Stimulated activated CD4-positive, alpha-beta T cell treated with anti-CD3 and anti-CD28 coated beads, Interleukin-4, amount 100 ng/mL, for 48 hours (primary cell): ENCODE measurements at regions not wholly inside any gene's neighbourhood (a gene's known extent, or its start where the extent isn't known, plus 50 kb on each side); places are given as distances from the start of the nearest gene placed in this dataset.
"Not testable (repeated sequence)": the region's sequence is repeated elsewhere in the genome, so short reads cannot be mapped to it uniquely, and the experiment has no call there.

Source experiments
- DNase-seq, 2 donors: peaks; one replicate each; pipeline ENCODE4 v3.0.0-alpha.2; 2020; ENCODE audit warnings: low read depth in 2 of 2

DNA sequence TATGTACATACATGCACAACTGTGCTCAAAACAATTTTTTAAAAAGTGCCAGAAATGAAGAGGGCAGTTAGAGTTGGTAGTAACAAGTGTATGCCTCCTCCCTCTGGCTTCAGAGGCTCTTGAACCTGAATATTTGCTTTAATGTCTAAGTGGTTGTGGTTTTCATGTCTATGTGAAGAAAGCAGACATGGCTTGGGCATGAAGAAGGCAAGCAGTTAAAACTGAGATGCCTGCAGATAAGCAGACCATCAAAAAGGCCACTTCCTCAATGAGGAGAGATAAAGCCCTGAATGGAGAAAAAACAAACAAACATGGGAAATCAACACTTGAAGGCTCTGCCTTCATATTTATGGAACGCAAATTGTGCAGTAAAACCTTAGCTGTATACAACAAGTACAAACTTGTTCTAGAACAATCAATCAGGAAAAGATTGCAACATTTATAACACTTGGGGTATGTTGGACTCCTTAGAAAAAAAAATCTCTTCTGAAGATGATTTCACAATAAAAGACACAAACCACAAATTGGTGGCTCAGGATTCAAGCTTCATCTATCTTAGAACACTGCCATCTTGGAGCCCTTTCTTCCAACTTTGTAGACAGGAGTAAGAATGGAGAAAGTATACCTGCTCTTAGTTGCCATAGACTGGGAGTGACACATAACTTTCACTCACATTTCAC lies 52.7 kb upstream of the PLA2G4A start:
- no peak for DNase-seq

DNA sequence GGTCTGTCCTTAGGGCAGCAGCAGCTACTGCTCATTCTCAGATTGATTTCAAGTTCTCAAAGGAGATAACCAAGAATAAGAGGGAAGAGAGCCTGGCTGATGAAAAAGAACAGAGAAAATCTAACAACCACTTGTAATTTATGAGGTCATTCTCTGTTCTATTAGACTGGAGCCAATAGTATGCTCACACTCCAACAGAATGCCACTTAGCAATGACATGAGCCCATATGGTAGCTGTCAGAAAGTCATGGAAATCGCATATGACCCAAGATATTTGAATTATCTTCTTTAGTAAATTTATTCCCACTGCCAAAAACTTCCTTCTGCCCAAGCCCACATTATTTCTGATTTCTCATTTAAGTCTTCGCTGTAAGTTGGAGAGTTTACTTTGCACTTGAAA lies 53.7 kb upstream of the PLA2G4A start:
- no peak for DNase-seq

DNA sequence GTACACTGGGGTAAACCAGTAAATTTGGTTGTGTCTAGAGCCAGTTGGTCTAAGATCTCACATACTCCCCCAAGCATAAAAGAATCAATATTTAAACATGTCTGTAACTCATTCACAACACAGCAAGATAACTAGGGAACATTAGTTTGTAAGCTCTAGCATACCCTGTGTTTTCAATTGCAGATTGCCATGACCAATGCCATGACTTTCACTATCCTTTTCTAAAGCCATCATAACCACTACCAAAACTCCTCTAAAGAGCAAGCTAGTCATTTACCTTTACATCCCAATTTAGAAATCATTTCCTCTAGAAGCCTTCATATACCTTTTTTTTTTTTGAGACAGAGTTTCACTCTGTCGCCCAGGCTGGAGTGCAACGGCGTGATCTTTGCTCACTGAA lies 56.5 kb upstream of the PLA2G4A start:
- no peak for DNase-seq

DNA sequence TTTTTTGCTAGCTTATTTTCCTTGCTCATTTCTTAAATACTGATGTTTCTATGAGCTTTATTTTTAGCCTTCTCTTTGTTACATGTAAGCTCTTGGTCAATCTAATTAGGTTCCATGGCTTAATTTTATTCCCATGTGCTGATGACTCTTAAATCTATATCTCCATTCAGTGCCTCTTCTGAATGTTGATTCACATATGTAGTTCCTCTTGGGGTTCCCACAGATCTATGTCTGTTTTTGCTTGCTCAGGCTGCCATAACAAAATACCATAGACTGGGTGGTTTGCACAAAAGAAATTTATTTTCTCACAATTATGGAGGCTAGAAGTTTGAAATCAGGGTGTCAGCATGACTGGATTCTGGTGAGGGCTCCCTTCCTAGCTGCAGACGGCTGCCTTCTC lies 58.3 kb upstream of the PLA2G4A start:
- DNase-seq, result no peak

DNA sequence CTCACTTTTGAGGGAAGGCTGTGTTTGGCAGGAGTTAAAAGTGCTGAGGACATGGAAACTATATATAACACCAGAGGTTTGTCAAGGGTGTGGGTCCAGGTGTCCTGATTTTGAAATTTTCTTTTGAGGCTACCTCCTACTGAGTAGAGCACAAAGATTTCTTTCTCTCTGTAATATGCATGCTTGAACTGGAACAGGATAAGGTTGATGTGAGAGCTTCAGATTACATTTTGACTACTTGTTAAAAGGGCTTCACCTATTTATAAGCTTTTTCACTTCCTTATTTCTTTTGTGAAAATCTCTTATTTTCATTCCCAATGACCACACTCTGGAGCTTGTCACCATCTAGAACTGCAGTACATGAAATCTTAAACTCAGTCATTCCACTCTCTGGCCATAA lies 59.8 kb upstream of the PLA2G4A start:
- no peak for DNase-seq

DNA sequence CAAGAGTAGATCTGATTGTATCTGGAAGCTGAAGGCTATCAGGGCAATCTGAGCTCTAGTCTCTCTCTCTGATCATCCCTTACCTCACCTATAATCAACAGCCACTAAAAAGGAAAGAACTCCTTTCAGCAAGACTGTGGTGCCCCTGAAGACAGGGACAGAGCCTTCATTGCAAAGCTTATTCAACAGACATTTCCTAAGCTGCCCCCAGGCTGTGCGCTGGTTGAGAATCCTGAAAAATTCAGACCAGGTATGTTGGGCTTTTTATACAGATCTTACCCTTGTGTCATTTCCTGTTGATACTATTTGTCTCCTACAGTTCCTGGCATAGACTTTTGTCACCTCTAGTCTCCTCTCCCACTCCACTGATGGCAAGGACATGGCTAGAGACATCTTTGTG lies 63.3 kb upstream of the PLA2G4A start:
- DNase-seq, result no peak

DNA sequence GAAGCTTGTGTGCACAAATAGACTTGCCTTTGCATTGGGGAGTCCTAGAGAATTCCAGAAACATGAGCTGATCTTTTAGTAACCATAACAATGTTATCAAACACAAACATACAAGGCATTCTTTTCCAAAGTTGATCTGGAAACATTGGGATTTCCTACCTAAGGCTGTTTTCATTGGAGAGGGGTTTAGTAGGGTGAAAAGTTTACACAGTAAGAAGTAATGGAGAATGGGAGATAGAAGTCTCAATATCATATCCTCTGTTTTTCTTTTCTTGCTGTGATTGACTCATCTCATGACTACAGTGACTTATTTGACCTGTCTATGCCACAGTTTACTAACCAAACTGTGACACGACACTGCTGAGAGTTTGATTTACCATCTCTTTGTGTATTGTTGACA lies 65.6 kb upstream of the PLA2G4A start:
- DNase-seq, result no peak

DNA sequence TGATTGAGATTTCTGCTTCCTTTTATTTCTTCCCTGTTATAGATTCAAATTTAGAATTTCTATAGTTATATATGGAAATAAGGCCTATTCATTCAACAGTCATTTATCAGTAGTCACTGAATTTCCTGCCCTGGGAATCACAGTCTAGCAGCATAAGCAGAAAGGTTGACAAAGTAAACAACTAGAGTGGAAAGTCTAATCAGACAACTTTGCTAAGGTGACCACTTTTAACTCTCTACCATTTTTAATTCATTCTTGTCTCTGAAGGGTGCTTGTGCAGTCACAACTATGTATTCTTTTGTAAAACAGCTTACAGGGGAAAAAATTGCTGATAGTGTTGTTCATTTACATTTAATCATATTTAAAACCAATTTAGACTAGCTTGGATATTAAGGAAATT lies 66.1 kb upstream of the PLA2G4A start:
- no peak for DNase-seq

DNA sequence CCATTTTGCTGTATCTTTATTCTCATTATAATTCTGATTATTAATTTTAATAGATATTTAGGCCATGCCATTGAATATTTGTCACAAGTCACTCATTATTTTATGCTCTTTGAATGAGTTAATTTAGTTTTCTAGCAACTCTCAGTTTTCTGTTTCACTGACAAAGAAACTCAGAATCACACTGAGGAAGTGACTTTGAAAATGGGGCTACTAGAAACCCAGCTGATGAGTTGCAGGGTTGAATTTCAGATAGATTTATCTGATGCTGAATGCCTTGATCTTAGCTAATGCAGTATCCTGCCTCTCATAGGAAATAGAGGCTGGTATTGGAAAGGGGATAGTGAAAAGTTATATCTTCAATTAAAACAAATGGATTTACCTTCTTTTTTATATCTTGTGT lies 67.4 kb upstream of the PLA2G4A start:
- DNase-seq, result no peak

DNA sequence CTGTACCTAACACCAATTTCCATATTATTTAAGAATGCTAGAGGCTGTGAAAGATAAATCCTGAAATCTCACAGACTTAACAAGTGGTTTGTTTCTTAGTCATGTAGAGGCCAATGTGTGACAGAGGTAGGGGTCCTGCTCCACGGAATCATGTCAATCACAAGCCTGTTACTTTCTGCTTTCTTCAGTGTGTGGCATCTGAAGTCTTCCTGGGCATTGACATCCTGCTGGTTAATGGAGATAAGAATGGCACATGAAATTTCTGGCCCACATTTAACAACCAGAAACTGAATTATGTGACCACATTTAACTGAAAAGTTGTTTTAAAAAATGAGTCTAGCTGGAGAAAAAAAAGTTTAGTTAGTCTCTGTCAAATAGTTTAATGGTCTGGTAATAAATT lies 68.3 kb upstream of the PLA2G4A start:
- DNase-seq, result no peak

DNA sequence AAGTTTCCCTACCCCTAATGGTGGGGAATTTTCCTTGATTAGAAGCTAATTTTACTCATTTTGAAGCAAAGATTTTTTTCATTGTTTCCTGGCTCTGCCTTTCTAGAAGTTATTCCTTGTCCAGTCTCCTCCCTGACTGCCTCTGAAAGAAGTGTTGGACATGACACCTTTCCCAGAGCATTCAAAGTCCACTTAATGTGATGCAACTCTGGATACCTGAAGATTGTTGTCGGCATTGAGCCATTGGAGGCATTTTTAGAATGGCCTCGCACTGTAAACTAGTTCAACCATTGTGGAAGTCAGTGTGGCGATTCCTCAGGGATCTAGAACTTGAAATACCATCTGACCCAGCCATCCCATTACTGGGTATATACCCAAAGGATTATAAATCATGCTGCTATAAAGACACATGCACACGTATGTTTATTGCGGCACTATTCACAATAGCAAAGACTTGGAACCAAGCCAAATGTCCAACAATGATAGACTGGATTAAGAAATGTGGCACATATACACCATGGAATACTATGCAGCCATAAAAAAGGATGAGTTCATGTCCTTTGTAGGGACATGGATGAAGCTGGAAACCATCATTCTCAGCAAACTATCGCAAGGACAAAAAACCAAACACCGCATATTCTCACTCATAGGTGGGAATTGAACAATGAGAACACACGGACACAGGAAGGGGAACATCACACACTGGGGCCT lies 69.7 kb upstream of the PLA2G4A start:
- not testable (repeated sequence) for DNase-seq

DNA sequence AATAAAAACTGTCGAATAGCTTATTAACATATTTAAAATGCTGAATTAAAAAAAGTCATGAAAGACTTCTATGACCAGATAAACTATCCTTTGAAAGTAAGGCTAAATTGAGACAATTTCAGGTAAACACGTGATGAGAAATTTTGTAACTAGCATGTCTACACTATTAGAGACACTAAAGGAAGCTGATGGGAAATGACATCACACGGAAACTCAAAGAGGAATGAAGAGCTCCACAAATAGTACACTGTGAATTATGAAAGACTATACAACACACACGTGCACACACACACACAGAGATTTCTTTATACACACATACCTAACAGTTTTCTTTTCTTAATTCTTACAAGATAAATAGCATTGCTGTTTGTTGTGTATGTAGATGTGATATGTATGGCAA lies 70.9 kb upstream of the PLA2G4A start:
- DNase-seq, result no peak

DNA sequence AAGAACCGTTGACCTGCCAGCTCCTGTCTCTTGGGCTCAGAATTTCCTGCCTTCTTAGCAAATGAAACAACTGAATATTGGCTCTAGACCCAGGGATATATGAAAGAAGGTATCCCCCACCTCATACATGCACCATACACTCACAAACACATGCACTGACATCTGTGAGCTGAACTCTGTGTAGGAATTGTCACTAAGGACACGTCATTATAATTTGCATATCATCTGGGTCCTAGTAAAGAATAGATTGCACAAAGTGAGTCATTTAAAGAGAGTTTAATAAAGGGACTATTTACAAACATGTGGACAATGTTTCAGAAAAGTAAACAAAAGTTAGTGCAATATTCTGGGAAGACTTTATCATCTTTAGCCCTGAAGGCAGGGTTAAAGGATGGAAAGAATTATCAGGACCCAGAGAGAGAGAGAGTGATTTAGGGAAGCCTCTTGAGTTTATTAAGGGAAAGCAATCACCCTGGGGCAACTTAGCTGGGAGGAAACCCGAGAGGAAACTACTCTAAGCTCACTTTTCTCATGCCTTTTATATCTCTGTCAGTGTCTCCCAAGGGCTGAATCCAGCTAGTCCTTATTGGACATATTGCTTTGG lies 74.1 kb upstream of the PLA2G4A start:
- DNase-seq, result no peak

DNA sequence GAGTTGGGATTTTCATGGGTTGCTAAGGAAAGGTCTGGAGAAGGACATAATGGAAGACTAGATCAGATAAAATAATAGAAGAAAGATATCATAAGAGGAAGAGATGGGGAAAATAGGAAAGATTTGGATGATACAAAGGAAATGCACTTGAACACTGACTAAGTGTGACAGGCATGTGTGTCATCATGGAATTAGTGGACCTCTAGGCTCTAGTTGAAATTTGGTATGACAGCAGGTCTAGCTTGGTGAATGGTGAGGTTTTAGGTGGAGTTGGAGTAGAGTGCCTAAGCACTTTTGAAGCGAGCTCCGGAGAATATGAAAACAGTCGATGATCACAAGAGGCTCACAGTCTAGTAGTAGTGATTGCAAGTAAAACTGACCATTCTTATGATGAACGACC lies 73.0 kb upstream of the PTGS2 start:
- no peak for DNase-seq

DNA sequence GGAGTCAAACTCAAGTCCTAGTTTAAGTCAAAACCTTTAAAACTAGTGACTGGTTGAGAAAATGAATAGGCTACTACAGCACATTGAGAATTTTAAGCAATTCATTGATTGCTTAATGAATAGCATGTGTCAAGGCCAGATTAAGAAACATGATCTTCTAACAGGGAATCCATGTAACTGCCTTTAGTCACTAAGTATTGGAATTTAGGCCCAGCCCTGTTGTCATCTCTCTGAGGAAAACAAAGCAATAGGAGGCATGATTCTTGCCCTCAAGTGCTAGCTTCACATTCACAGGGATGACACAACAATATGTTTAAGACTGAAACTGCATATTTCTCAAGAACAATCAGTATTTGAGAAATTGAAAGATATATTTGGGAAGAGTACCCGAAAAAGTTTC lies 70.0 kb upstream of the PTGS2 start:
- no peak for DNase-seq

DNA sequence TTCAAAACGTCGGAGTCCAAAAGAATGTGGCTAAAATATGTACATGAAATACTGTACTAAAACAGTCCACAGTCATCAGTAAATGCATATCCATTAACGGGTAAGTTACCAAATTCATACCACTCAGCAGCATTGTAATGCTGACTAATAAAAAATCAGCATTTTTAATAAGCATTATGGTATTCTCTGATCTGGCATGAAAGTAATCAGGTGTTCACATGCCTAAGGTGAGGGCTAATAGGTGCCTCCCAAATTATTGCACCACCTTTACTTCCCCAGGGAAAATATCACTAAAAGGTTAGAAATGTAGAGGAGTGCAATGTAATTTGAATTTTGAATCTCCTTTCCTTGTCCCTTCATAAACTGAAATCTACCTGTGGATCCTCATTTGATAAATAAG lies 69.6 kb upstream of the PTGS2 start:
- DNase-seq, result no peak

DNA sequence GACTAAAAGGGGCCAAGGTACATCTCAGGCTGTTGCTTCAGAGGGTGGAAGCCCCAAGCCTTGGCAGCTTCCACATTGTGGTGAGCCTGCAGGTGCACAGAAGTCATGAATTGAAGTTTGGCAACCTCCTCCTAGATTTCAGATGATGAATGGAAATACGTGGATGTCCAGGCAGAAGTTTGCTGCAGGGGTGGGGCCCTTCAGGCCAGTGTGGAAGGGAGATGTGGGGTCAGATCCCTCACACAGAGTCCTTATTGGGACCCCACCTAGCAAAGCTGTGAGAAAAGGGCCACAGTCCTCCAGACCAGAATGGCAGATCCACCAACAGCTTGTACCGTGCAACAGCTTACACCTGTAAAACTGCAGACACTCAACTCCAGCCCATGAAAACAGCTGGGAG lies 67.4 kb upstream of the PTGS2 start:
- no peak for DNase-seq

DNA sequence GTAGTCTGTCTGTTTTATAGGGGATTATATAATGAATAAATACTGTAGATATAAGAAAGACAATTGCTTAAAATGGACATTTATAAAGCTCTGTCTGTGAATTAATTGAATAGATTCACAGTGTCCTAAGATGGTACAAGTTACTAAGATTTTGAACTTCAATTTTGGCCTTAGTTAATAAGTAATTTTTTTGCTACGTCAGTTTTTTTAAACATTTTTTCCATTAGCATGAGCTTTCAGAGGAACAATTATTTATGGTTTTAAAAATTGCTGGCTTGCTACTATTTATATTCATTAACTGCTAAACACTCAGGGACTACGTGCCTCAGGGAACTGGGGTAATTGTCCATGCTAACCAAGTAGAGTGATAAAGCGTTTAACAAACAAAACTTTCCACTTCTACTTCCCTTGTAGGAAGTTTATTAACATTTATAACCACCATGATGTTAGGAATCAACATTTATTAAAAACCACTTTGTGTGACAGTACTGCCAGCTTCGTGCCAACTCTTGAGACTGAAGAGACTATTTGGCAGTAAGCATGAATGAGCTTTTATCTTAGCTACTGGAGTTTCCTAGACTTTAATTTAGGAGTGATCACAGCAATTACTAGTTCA lies 65.4 kb upstream of the PTGS2 start:
- no peak for DNase-seq

DNA sequence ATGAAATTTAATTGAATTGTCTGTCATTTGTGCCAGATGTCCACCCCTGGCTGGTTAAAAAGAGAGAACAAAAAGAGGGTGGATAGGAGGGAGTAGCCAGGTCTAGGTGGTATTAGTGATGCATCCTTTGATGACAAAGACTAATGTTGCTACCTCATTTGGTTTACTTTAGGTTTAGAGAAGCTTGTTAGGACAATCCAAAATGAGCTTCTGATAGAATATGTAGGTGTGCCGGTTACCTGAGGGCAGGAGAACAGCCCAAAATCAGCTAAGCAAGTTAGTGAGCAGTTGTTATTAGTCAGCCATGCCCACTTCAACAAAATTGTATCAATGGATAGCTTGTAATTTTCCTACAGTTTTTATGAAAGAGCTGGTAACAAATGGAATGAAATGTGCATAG lies 61.4 kb upstream of the PTGS2 start:
- DNase-seq, result no peak

DNA sequence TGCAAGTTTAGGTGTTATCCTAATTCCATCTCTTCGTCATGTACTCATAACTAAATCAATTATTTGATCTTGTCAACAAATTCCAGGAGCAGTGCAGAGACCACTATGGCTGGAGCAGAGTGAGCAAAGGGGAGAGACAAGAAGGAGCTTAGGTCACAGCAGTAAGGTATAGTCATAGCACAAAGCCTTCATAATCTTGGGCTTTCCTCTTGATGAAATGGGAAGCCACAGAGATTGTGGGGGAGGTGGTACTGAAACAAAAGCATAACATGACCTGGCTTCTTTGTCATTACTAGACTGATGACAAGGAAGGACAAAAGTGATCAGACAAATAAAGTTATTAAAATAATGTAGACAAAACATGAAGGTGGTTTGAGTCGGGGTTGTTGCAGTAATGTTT lies 60.1 kb upstream of the PTGS2 start:
- DNase-seq, result peak in 1 of 2 donors; percentile 6

DNA sequence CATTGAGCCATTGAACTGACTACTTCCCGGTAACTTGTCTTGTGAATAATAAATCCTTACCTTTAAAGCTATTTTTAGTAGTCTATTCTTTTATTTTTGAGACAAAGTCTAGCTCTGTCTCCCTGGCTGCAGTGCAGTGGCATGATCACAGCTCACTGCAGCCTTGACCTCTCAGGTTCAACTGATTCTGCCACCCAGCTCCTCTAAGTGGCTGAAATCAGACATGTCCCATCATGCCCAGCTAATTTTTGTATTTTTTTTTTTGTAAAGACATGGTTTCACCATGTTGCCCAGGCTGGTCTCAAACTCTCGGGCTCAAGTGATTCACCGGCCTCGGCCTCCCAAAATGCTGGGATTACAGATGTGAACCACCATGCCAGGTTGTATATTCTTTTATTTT lies 59.3 kb upstream of the PTGS2 start:
- no peak for DNase-seq

DNA sequence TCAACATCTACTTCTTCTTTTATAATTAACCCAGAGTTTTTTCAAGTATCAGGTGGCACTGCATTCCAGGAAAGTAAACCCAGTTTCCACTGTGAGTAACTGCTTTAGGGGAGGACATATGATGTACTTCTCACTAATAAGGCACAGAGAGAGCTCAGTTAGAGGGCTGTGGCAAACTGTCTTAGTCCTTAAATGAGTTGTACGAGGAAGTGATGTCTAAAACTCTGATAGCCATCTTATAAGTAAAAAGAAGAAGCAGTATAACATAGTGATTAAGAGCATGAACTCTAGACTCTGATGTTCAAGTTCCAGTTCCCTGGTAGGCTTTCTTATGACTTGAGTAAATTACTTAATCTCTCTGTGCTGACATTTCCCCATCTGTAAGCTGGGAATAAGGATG lies 58.7 kb upstream of the PTGS2 start:
- DNase-seq, result no peak
